ENCODE measurements at regions not wholly inside any gene's neighbourhood (a gene's known extent, or its start where the extent isn't known, plus 50 kb on each side); places are given as distances from the start of the nearest gene placed in this dataset.

- no peaks in the 10 kb centered on the region for H3K4me1 ChIP-seq (ENCODE audit: control insufficient read depth, insufficient read depth, low read length)
- no peak overlapping the region for H3K27ac ChIP-seq (ENCODE audit: extremely low read depth, low read depth, low read length)
- ChIA-PET CTCF (no interaction called here), POLR2A (no interaction called here)
- H3K36me3 ChIP-seq (ENCODE audit: control insufficient read depth in 2 of 2, insufficient read depth in 1 of 2, low read length in 2 of 2): no peaks in the 10 kb centered on the region
- H3K4me3 ChIP-seq (ENCODE audit: low read depth, low read length): no peak overlapping the region
- TF ChIP-seq ZNF391 (tag by site-specific recombination; IDR thresholded peaks at IDR 0.05; ENCODE audit: borderline replicate concordance, low read depth) (no peak), ZNF214 (tag by site-specific recombination; IDR thresholded peaks at IDR 0.05; ENCODE audit: borderline replicate concordance) (no peak), REPIN1 (tag by site-specific recombination; IDR thresholded peaks at IDR 0.05; ENCODE audit: low read depth) (no peak), ZNF677 (tag by site-specific recombination; IDR thresholded peaks at IDR 0.05) (no peak), ZNF449 (tag by site-specific recombination; IDR thresholded peaks at IDR 0.05) (no peak), ZBTB26 (tag by site-specific recombination; optimal IDR thresholded peaks at IDR 0.05) (no peak), ZNF610 (tag by site-specific recombination; IDR thresholded peaks at IDR 0.05; ENCODE audit: borderline replicate concordance) (no peak), ZNF148 (tag by site-specific recombination; IDR thresholded peaks at IDR 0.05; ENCODE audit: borderline replicate concordance) (no peak), ZNF747 (tag by site-specific recombination; IDR thresholded peaks at IDR 0.05) (no peak), PRDM10 (tag by site-specific recombination; IDR thresholded peaks at IDR 0.05) (no peak), ZNF10 (tag by site-specific recombination; IDR thresholded peaks at IDR 0.05) (no peak), HOXA7 (CRISPR knock-in tag; IDR thresholded peaks at IDR 0.05; ENCODE audit: borderline replicate concordance) (no peak), ZNF488 (tag by site-specific recombination; IDR thresholded peaks at IDR 0.05) (no peak)
- H3K9me3 ChIP-seq (ENCODE audit: control insufficient read depth, insufficient read depth, low read depth, low read length): peaks cover 2% of the 10 kb centered on the region; the same call in 1 of the 2 replicates
These were observed 205.3 kb upstream of the SYT4 start for GRCh38 chr18:43482600-43482999.

- CTCF ChIA-PET: interaction anchor here (1.1 kb wide), 1 partner anchor 104 kb away, joined by 3 read pairs; no protein-coding TSS in a partner anchor
- Histone ChIP-seq H3K27ac (ENCODE audit: extremely low read depth, low read depth, low read length) (no peak overlapping the region), H3K36me3 (ENCODE audit: control insufficient read depth in 2 of 2, insufficient read depth in 1 of 2, low read length in 2 of 2) (no peaks in the 10 kb centered on the region), H3K4me1 (ENCODE audit: control insufficient read depth, insufficient read depth, low read length) (no peaks in the 10 kb centered on the region), H3K9me3 (ENCODE audit: control insufficient read depth, insufficient read depth, low read depth, low read length) (peaks cover 2% of the 10 kb centered on the region), H3K4me3 (ENCODE audit: low read depth, low read length) (no peak overlapping the region)
- TF ChIP-seq ZSCAN16 (tag by site-specific recombination; IDR thresholded peaks at IDR 0.05): no peak
- no peak for TF ChIP-seq KLF8 (tag by site-specific recombination; IDR thresholded peaks at IDR 0.05)
- no peak for TF ChIP-seq ZNF610 (tag by site-specific recombination; IDR thresholded peaks at IDR 0.05; ENCODE audit: borderline replicate concordance)
- TF ChIP-seq ZNF626 (tag by site-specific recombination; IDR thresholded peaks at IDR 0.05): no peak
- no peak for TF ChIP-seq OSR2 (tag by site-specific recombination; IDR thresholded peaks at IDR 0.05)
- TF ChIP-seq ZBTB49 (tag by site-specific recombination; IDR thresholded peaks at IDR 0.05; ENCODE audit: low read depth): no peak
- no peak for TF ChIP-seq ZNF555 (tag by site-specific recombination; conservative IDR thresholded peaks at IDR 0.05)
- TF ChIP-seq ZNF423 (tag by site-specific recombination; IDR thresholded peaks at IDR 0.05): no peak
- no peak for TF ChIP-seq ZNF549 (tag by site-specific recombination; IDR thresholded peaks at IDR 0.05)
- no peak for TF ChIP-seq ZBTB7A (tag by site-specific recombination; IDR thresholded peaks at IDR 0.05; ENCODE audit: low read depth)
- POLR2A ChIA-PET: no interaction called here
These were observed 207.4 kb upstream of the SYT4 start for GRCh38 chr18:43484710-43485109.

Data from HEK293 (cell line).